Activated naive CD4-positive, alpha-beta T cell treated with anti-CD3 and anti-CD28 coated beads for 36 hours (primary cell): ENCODE measurements at regions not wholly inside any gene's neighbourhood (a gene's known extent, or its start where the extent isn't known, plus 50 kb on each side); places are given as distances from the start of the nearest gene placed in this dataset.

Source experiments
- CTCF ChIA-PET: fragments of 350-600 bp; sonication (Branson Sonifier 250); formaldehyde crosslinking; loops from one replicate; lab custom pipeline; 2021; ENCODE audit warnings: antibody characterized with exemption; lab: Charles Lee
- DNase-seq: peaks from one replicate; pipeline ENCODE4 v3.0.0-alpha.2; 2020
- H3K27ac Mint-ChIP-seq: one replicate; pipeline ENCODE4 v1.8.0; 2021; ENCODE audit warnings: mild to moderate bottlenecking, mixed read lengths
- H3K27me3 Mint-ChIP-seq: one replicate; pipeline ENCODE4 v1.8.0; 2021; ENCODE audit warnings: low read depth, mixed read lengths
- H3K36me3 Mint-ChIP-seq: one replicate; pipeline ENCODE4 v1.8.0; 2021; ENCODE audit warnings: low read depth, mixed read lengths
- H3K4me1 Mint-ChIP-seq: one replicate; pipeline ENCODE4 v1.8.0; 2021; ENCODE audit warnings: low read depth, mixed read lengths
- H3K4me3 Mint-ChIP-seq: one replicate; pipeline ENCODE4 v1.8.0; 2021; ENCODE audit warnings: mild to moderate bottlenecking, moderate library complexity, mixed read lengths
- H3K9me3 Mint-ChIP-seq: one replicate; pipeline ENCODE4 v1.8.0; 2021; ENCODE audit warnings: mixed read lengths
- intact Hi-C: fragments of 100-400 bp; cut with micrococcal nuclease; formaldehyde crosslinking; loops from one replicate; pipeline ENCODE4 v1.15.1; 2023

GRCh38 chr3:36318621-36319200 is 61.6 kb upstream of the STAC start:
- Mint-ChIP-seq H3K9me3 (peaks cover 7% of the 10 kb centered on the region), H3K4me1 (no peaks in the 10 kb centered on the region), H3K4me3 (no peak overlapping the region), H3K27ac (no peak overlapping the region), H3K36me3 (no peaks in the 10 kb centered on the region), H3K27me3 (no peaks in the 10 kb centered on the region)
- CTCF ChIA-PET = no interaction called here
- intact Hi-C loops = no loop called here
- no peak for DNase-seq

- Mint-ChIP-seq H3K27ac (no peak overlapping the region), H3K9me3 (peaks cover 7% of the 10 kb centered on the region), H3K4me3 (no peak overlapping the region), H3K36me3 (no peaks in the 10 kb centered on the region), H3K27me3 (no peaks in the 10 kb centered on the region), H3K4me1 (no peaks in the 10 kb centered on the region)
- intact Hi-C loops = no loop called here
- no peak for DNase-seq
- CTCF ChIA-PET = no interaction called here
Observed at GRCh38 chr3:36319680-36320079, 60.6 kb upstream of the STAC start.
